ENCODE measurements at regions not wholly inside any gene's neighbourhood (a gene's known extent, or its start where the extent isn't known, plus 50 kb on each side); places are given as distances from the start of the nearest gene placed in this dataset.
A peak's percentile ranks its signal among the peaks of the same experiment; 100 is the strongest.

- TF ChIP-seq DPF2 (CRISPR knock-in tag; IDR thresholded peaks at IDR 0.05; ENCODE audit: borderline replicate concordance, low read depth) = no peak
- TF ChIP-seq ATF6 (CRISPR knock-in tag; conservative IDR thresholded peaks at IDR 0.05) = no peak
- TF ChIP-seq DNMT1 (CRISPR knock-in tag; IDR thresholded peaks at IDR 0.05) = no peak
- TF ChIP-seq ZNF710 (CRISPR knock-in tag; IDR thresholded peaks at IDR 0.05; ENCODE audit: borderline replicate concordance) = peak; percentile 81
- no peak for TF ChIP-seq KDM6A (CRISPR knock-in tag; IDR thresholded peaks at IDR 0.05; ENCODE audit: low read depth)
- no peak; the same call in 1 of the 2 replicates for TF ChIP-seq NFAT5 (CRISPR knock-in tag; IDR thresholded peaks at IDR 0.05)
- TF ChIP-seq KDM4B (CRISPR knock-in tag; IDR thresholded peaks at IDR 0.05) = no peak; the same call in 1 of the 2 replicates
- TF ChIP-seq KMT2B (CRISPR knock-in tag; IDR thresholded peaks at IDR 0.05) = peak; percentile 79; the same call in 1 of the 2 replicates
- TF ChIP-seq ZNF263 (CRISPR knock-in tag; IDR thresholded peaks at IDR 0.05) = peak; percentile 54; the same call in 1 of the 2 replicates
- 0 out of 2 replicates have a peak, but pooled peaks have one; percentile 9 for TF ChIP-seq KMT2A (CRISPR knock-in tag; IDR thresholded peaks at IDR 0.05)
- TF ChIP-seq ZNF589 (CRISPR knock-in tag; conservative IDR thresholded peaks at IDR 0.05) = 0 out of 2 replicates have a peak, but pooled peaks have one; percentile 2
- no peak; the same call in 1 of the 2 replicates for TF ChIP-seq MTA3 (CRISPR knock-in tag; IDR thresholded peaks at IDR 0.05)
- no peak for TF ChIP-seq BCLAF1 (IDR thresholded peaks at IDR 0.05)
- TF ChIP-seq ZFP36L2 (CRISPR knock-in tag; IDR thresholded peaks at IDR 0.05) = no peak; the same call in 1 of the 2 replicates
Observed at GRCh38 chr6:27838058-27838944, 73.9 kb downstream of the OR2B2 start (continued).

Measured in HepG2 (cell line).